Tibial nerve (tissue), 4 donors: ENCODE measurements at regions not wholly inside any gene's neighbourhood (a gene's known extent, or its start where the extent isn't known, plus 50 kb on each side); places are given as distances from the start of the nearest gene placed in this dataset.

Experiments
- DNase-seq, 2 donors: peaks; one replicate each; pipeline ENCODE4 v3.0.0-alpha.2; 2019; ENCODE audit warnings: low spot score in 2 of 2
- H3K27ac ChIP-seq, 4 donors: fragments of 200-600 bp; sonication (generic) in 3 of 4; one replicate each; pipeline ENCODE4 v1.5.1; 2017 to 2019; ENCODE audit warnings: mild to moderate bottlenecking in 1 of 4
- H3K27me3 ChIP-seq, 2 donors: fragments of 200-600 bp; sonication (generic) in 1 of 2; one replicate each; pipeline versions ENCODE4 v1.5.1 to v1.6.0; 2017 to 2019
- H3K36me3 ChIP-seq, 3 donors: fragments of 200-600 bp; sonication (generic); one replicate each; pipeline ENCODE4 v1.5.1; 2018 to 2019
- H3K4me1 ChIP-seq, 4 donors: fragments of 200-600 bp; sonication (generic) in 3 of 4; one replicate each; pipeline ENCODE4 v1.5.1; 2017 to 2019
- H3K4me3 ChIP-seq, 4 donors: fragments of 200-600 bp; sonication (generic) in 3 of 4; one replicate each; pipeline ENCODE4 v1.5.1; 2017 to 2019; ENCODE audit warnings: mild to moderate bottlenecking in 1 of 4, moderate library complexity in 1 of 4
- H3K9me3 ChIP-seq, 4 donors: fragments of 200-600 bp; sonication (generic) in 3 of 4; one replicate each; pipeline ENCODE4 v1.5.1; 2017 to 2019
- EP300 ChIP-seq, 2 donors: sonication (generic); formaldehyde crosslinking; IDR thresholded peaks; one replicate each; pipeline ENCODE4 v1.6.1; 2017; ENCODE audit warnings: antibody characterized with exemption in 2 of 2, mild to moderate bottlenecking in 1 of 2
- POLR2A ChIP-seq, 2 donors: fragments of 450-650 bp; IDR thresholded peaks; one replicate each; pipeline ENCODE4 v1.6.1; 2017; ENCODE audit warnings: antibody characterized with exemption in 2 of 2, mild to moderate bottlenecking in 2 of 2, moderate library complexity in 2 of 2
- WGBS, 2 donors: methylation state at CpG; one replicate each; pipeline ENCODE4 v1.1.5; 2018; 5-methylcytosine and 5-hydroxymethylcytosine counted together
- TF ChIP-seq, protein P1 (sequence below), 5 experiments: fragments of 200-600 bp in 3 of 5; fragments of 450-650 bp in 2 of 5; sonication (generic) in 3 of 5; IDR thresholded peaks; one replicate each; pipeline ENCODE4 v1.5.1; 2016 to 2019; ENCODE audit warnings: antibody characterized with exemption in 5 of 5, mild to moderate bottlenecking in 3 of 5, moderate library complexity in 2 of 5

DNA sequence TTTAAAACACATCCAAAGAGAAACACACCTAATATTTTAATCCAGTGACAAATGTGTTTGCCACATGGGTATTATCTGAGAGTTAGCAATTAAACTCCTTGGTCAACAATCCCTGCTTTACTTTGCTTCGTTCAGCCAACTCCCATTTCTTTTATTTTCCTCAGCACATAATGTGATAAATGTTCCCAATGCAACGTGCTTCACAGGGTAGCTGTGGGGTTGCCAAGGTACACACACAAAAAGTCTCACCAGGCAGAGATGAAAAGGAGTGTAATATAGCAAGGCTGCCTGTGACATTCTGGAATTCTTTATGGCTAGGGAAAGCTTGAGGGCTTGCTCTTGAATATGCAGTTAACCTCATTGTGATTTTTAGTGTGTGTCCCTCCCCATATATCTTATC lies 208.0 kb upstream of the DIO2 start:
- TF ChIP-seq POLR2A (IDR thresholded peaks at IDR 0.05) (no peak), EP300 (IDR thresholded peaks at IDR 0.05) (no peak)
- TF ChIP-seq, protein P1, sequence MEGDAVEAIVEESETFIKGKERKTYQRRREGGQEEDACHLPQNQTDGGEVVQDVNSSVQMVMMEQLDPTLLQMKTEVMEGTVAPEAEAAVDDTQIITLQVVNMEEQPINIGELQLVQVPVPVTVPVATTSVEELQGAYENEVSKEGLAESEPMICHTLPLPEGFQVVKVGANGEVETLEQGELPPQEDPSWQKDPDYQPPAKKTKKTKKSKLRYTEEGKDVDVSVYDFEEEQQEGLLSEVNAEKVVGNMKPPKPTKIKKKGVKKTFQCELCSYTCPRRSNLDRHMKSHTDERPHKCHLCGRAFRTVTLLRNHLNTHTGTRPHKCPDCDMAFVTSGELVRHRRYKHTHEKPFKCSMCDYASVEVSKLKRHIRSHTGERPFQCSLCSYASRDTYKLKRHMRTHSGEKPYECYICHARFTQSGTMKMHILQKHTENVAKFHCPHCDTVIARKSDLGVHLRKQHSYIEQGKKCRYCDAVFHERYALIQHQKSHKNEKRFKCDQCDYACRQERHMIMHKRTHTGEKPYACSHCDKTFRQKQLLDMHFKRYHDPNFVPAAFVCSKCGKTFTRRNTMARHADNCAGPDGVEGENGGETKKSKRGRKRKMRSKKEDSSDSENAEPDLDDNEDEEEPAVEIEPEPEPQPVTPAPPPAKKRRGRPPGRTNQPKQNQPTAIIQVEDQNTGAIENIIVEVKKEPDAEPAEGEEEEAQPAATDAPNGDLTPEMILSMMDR (IDR thresholded peaks at IDR 0.05) = no peak
- Histone ChIP-seq H3K4me3 (no peak overlapping the region), H3K4me1 (no peaks in the 10 kb centered on the region), H3K27me3 (no peaks in the 10 kb centered on the region), H3K27ac (no peak overlapping the region), H3K36me3 (no peaks in the 10 kb centered on the region), H3K9me3 (no peaks in the 10 kb centered on the region)
- DNase-seq = no peak
- 45 to 47% methylated on average over 2 of the region's 2 CpGs for WGBS, 2 donors

GRCh38 chr14:80415636-80416035 lies 204.3 kb upstream of the DIO2 start:
- H3K4me1 ChIP-seq = no peaks in the 10 kb centered on the region
- no peaks in the 10 kb centered on the region for H3K27me3 ChIP-seq
- H3K4me3 ChIP-seq = no peak overlapping the region
- TF ChIP-seq, protein P1 (IDR thresholded peaks at IDR 0.05) = no peak
- TF ChIP-seq EP300 (IDR thresholded peaks at IDR 0.05) (no peak), POLR2A (IDR thresholded peaks at IDR 0.05) (no peak)
- no peak overlapping the region for H3K27ac ChIP-seq
- H3K36me3 ChIP-seq = no peaks in the 10 kb centered on the region
- 81 to 91% methylated on average over 4 of the region's 4 CpGs for WGBS, 2 donors
- no peaks in the 10 kb centered on the region for H3K9me3 ChIP-seq
- no peak for DNase-seq

DNA sequence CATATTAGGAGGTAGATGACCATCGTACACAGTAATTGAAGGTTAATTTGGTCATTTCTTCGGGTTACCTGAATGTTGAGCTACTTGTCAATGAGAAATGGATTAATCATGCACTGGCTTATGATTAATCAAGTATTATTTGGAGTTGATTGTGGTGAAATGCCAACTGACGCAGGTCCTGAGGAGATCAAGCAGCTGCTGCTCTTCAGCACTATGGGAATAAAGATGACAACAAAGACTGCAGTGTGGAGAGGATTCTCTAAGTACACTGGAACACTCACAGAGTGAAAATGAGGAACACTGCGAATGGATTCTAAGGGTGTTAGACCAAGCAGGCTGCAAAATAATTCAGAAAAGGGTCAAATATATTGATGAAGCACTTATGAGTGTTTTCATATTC lies 202.8 kb upstream of the DIO2 start:
- H3K27ac ChIP-seq = no peak overlapping the region
- no peaks in the 10 kb centered on the region for H3K9me3 ChIP-seq
- no peaks in the 10 kb centered on the region for H3K27me3 ChIP-seq
- no peaks in the 10 kb centered on the region for H3K36me3 ChIP-seq
- TF ChIP-seq POLR2A (IDR thresholded peaks at IDR 0.05) (no peak), EP300 (IDR thresholded peaks at IDR 0.05) (no peak)
- TF ChIP-seq, protein P1 (IDR thresholded peaks at IDR 0.05) = no peak
- H3K4me1 ChIP-seq = no peaks in the 10 kb centered on the region
- no peak for DNase-seq
- WGBS, 2 donors = 81 to 83% methylated on average over 4 of the region's 4 CpGs
- no peak overlapping the region for H3K4me3 ChIP-seq

DNA sequence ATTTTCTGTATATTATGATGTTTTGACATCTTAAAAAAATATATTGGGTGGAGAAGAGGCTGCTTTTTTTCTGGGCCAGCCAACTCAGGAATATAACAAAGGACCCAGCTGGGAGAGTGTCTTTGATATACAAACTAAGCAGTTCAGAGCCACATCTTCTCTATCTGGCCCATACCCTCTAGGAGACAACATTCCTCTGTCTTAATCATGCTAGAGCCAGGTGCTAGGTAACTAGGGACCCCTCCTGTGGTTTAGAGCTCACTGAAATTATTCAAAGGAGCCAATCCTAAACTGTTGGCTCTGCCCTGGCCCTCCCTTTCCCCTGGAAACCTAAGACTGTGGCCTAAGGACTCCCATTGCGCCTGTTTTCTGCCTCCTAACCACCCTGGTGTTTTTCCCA lies 193.1 kb upstream of the DIO2 start:
- 89 to 95% methylated on average over 1 of the region's 1 CpG for WGBS, 2 donors
- Histone ChIP-seq H3K4me1 (no peaks in the 10 kb centered on the region), H3K4me3 (no peak overlapping the region), H3K9me3 (peaks cover 0 to under 1% (median 0%) of the 10 kb centered on the region in 4 donors), H3K27ac (no peak overlapping the region), H3K27me3 (no peaks in the 10 kb centered on the region), H3K36me3 (no peaks in the 10 kb centered on the region)
- no peak for DNase-seq
- TF ChIP-seq EP300 (IDR thresholded peaks at IDR 0.05) (no peak), POLR2A (IDR thresholded peaks at IDR 0.05) (no peak)
- TF ChIP-seq, protein P1 (IDR thresholded peaks at IDR 0.05) = no peak

GRCh38 chr14:80403036-80403435 lies 191.7 kb upstream of the DIO2 start:
- Histone ChIP-seq H3K27ac (no peak overlapping the region), H3K36me3 (no peaks in the 10 kb centered on the region), H3K9me3 (peaks cover 0 to 14% (median 0%) of the 10 kb centered on the region in 4 donors), H3K27me3 (no peaks in the 10 kb centered on the region), H3K4me1 (no peaks in the 10 kb centered on the region), H3K4me3 (no peak overlapping the region)
- DNase-seq = no peak
- TF ChIP-seq EP300 (IDR thresholded peaks at IDR 0.05) (no peak), POLR2A (IDR thresholded peaks at IDR 0.05) (no peak)
- TF ChIP-seq, protein P1 (IDR thresholded peaks at IDR 0.05) = no peak
- WGBS, 2 donors = 94 to 95% methylated on average over 1 of the region's 1 CpG
